ENCODE measurements at regions not wholly inside any gene's neighbourhood (a gene's known extent, or its start where the extent isn't known, plus 50 kb on each side); places are given as distances from the start of the nearest gene placed in this dataset.

- TF ChIP-seq FOXM1 (IDR thresholded peaks at IDR 0.05; ENCODE audit: borderline replicate concordance) (no peak), SUZ12 (IDR thresholded peaks at IDR 0.05) (no peak), ARNT (IDR thresholded peaks at IDR 0.05) (no peak), ELF4 (IDR thresholded peaks at IDR 0.05) (no peak)
Measured at GRCh38 chr21:43274022-43274945, 105.5 kb downstream of the CRYAA start.

Measured in HEK293T (cell line).